HG03108 (cell line): ENCODE measurements at regions not wholly inside any gene's neighbourhood (a gene's known extent, or its start where the extent isn't known, plus 50 kb on each side); places are given as distances from the start of the nearest gene placed in this dataset.

Experiments used
- ATAC-seq: cut with Tn5 transposase; IDR thresholded peaks from one replicate; pipeline ENCODE4 v1.9.1; 2021; ENCODE audit warnings: moderate library complexity; ENCODE audit not compliant: unreplicated experiment

DNA sequence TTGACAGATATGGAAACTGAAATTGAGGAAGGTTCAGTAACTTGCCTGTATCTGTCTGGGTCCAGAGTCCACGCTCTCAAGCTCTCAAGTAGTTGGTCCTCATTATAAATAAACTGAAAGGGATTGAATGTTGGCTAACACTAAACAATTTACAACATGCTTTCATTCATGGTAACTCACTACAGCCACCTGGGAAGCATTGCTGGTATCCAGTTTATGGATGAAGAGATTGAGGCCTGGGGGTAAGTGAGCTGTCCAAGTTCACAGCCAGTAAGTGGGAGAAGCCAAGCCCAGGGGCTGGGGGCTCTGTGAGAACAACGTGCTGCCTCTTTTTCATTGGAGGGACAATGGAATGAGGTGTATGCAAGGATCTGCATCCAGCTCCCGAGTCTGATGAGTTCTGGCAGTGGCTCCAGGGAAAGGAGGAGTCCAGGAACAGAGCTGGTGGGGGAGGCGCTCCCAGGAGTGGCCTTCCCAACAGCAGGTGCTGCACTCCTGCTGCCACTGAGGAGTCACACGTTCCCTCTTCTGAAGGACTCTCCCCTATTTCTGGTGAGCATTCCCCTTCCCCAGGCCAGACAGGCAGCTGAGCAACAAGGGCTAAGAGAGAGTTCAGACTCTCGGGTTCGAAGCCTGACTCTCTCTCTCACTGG lies 175.8 kb downstream of the CSNK2A3 start:
- no peak for ATAC-seq

DNA sequence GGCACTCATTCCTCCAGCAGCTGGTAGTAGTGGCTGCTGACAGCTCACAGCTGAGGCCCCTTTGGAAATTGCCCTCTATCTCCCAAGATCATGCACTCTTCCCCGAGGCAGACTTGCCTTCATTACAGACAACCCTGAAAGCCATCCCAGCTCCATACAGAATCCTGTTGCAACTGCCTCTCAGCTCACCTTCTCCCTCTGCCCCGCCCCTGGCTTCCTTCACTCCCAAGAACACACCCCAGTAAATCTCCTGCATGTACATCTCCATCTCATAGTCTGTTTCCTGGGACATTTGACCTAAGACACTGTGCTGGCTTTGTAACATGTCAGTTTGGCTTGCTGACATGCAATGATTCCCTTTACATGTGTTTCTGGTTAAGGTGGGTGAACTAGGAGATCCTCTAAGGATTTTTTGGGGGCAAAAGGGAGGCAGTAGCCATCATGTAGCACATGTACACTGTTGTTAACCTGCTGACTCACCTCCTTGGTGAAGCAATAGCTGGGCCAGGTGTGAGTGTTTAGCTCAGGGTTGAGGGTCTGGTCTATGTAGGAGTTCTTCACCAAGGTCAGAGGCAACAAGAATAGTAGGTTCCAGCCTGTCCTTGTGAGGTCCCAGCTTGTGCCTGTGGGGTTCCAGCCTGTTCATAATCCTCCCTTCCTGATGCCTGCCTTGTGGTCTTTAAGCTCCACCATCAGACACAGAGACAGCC lies 179.6 kb downstream of the CSNK2A3 start:
- no peak for ATAC-seq

DNA sequence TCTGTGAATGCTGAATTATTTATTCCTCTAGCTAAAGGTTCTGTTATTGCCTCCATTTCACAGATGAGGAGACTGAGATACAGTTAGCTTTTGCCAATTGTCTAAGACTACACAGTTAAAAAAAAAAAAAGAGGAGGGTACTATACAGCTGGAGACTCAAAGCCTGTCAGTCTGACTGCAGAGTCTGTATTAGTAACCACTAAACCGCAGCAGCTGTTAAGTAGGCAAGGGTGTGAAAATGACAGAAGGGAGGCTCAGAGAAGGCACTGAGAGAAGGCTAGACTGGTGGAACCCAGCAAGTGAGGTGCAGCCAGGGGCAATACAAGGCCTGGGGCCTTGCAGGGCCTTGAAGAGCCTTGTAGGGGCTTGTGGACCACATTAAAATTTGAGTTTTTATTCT lies 181.2 kb downstream of the CSNK2A3 start:
- peak; percentile 55 for ATAC-seq

DNA sequence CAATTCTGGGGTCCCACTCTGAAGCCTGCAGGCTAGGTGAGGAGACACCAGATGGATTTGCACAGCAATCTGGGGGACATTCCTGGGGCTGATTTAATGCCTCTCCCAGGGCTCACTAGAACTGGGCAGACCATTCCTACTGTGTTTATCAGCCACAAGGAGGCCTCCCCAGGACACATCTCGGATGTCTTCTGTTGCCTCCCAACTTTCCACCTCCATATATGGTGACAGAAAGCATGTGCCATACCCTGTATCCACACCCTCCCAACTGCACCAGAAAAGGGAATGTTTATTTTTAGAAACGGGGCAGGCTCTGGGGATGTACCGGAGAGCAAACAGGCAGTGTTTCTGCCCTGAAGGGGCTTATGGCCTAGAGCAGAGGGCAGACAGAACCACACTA lies 181.8 kb downstream of the CSNK2A3 start:
- no peak for ATAC-seq

DNA sequence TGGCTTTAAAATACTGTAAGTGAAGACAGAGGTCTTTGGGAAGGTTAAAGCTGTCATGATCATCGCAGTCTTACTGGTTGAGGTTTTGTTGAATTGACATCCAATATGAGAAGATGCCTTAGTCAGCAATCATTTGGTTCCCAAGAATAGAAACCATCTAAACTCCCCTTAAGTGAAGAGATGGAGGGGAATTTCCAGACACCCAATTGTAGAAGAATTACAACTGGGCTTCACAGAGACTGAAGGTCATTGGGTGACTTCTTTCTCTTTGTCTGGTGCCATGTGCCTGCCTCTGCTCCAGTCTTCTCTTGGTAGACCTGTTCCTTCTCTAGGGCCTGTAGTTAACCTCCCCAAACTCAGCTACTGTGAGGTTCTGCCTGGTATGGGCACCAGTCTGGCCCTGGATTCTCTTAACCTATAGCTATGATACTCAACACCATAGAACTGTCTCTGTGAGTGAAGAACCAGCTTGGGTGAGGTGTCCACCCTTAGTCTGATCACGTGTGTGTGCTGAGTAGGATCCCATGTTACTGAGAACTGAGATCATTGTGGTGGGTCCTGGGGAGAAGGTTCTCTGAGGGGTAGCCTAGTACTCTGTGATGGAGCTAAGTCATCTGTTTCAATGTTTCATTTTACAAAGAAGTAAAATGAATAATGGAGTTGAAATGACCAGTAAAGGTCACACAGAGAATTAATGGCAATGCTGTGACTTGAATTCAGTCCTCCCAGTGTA lies 182.5 kb downstream of the CSNK2A3 start:
- no peak for ATAC-seq

DNA sequence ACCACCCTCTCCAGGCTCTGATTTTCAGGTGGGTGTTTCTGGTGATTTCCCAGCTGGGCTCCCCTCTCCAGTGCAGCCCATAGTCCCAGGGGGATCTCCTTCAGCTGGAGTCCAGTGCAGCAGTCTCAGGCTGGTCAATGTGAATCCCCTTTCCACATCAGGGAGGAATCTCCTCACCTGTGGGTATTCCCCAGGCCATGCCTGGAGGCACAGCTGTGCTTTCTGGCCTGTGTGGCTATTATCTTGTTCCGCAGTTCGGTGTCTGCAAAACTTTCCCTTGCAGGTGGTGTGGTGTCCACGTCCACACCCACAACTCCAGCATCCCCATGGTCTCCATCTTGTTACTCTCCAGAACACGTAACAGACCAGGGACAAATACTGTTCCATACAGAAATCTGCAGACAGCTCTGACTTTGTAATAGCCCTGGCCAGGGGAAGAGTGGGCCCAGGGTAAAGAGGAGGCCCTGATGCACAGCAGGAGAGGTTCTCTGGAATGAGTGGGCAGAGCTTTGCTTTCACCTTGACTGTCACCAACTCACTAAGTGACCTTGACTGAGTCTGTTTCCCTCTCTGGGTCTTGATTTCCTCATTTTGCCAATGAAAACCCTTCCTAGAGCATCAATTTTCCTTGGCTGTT lies 183.2 kb downstream of the CSNK2A3 start:
- ATAC-seq: no peak

DNA sequence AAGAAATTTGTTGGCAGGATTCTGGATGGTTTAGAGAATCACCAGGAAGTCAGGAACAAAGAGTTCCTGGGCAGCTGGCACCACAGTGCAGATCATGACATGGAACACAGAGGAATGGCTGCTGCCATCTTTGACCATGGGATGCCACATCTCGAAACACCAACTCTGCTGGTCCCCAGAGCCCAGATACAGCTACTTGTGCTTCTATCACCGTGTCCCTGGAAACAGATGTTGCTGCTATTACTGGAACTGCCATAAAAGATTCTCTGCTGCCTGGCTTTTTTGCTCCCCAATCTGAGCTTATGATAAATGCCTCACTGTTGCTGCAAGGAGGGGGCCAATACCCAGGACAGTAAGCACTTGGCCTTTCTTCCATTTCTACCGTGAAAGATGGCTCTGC lies 185.2 kb downstream of the CSNK2A3 start:
- no peak for ATAC-seq

DNA sequence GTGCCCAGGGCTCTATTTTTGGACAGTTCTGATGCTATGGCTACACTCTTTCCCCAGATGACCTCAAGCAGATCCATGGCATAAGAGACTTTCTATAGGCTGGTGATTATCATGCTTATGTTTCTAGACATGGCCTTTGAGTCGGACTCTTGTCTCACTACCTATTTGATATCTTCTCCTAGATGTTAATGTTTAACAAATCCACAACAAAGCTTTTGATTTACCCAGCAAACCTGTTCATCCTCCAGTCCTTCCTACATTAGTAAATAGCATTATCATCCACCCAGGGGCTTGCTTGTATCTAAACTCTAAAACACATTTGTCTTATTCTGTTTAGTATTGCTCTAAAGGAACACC lies 188.7 kb downstream of the CSNK2A3 start:
- ATAC-seq: no peak

DNA sequence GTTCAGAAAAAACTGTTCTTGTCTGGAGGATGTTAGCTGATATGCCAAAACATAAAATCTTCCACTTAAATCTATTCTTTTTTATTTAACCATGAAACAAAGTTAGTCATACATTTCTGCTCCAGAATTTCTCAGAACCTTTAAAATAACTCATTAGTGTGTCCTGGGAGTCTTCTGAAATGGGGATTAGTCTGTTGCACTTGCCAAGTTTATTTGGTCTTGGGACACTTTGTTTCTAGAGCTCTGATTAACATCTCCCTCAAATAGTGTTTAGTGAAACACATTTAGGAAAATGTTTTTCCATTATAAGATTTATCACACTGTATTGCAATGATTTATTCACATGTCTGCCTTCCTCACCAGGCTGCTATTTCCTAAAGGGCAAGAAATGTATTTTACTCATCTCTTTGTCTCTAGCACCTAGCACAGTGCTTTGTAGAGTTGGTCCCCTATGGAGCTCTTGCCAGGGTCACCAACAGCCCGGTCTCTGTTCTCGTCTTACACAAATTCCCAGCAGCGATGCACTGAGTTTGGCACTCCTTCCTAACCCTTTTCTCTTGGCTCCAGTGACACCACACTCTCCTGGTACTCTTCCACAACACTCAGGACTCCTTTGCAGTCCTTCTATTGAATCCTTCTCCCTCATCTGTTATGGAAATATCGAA lies 189.2 kb downstream of the CSNK2A3 start:
- ATAC-seq: no peak

DNA sequence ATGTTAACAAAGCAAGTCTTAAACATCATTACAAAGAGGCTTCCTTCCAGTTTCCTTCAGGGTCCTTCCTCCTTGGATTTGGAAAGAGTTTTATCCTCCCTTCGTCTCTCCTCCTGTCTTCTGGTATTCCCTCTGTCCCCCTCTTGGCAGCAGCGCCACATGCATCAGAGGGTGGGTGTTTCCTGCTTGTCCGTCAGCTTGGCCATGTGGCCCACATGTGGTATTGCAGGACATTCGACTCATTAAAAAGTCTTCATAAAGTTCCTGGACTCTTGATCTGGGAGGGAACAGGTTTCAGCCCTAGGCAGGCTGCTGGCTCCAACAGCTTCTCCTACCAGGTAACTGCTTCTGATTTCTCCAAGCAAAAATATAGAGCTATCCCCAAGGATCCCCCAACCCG lies 189.8 kb downstream of the CSNK2A3 start:
- no peak for ATAC-seq

DNA sequence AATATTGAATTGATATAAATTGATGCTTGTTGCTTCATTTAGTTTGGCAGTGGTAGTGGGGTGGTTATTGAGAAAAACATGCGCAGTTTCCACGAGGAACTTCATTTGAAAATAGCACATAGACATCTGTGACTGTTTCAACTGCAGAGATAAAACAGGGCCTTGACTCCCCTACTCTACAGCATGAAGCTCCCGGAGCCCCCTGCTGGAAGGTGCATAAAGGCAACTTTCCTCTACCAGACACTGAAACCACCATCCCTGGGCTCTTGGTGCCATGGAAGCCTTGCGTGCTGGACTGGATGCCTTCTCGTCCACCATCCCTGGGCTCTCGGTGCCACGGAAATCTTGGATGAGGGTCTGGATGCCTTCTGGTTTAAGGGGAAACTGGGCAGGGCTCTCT lies 195.9 kb downstream of the CSNK2A3 start:
- ATAC-seq: no peak

DNA sequence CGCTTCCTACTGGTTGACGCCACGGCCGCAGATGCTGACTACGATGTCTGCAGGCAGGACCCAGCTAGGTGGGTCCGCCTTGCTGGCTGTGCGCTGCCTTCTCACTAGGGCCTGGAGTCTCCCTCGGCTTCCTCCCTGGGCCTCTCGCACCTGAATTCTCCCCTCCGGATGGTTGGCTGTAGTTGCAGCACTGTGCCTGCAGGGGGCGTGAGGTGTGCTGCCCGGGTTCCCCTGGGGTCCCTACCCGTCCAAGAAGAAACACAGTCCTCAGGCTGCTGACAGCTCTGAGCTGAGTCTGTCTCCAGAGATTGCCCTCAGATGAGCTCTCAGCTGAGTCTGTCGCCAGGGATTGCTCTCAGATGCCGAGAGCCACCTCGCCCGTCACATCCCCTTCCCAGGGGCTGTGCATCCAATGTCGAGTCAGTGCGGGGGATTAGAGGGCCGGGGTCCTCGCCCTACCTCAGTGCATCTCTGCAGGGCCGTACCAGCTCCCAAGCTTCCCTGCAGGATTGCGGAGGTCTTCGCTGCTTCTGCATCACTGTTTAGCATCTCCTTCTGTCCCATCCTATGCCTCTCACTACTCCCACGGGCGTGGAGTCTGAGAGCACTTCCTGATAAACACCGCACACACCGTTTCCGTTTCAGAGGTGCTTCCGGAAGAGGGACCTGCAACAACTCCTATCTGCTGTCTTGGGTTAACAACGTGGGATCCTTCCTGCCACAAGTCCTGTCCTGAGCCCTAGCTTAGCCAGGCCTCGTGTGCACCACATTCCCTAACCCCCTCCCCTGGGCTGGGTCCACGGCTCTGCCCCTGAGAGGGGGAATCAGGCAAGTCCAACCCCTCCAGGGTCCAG lies 196.9 kb downstream of the CSNK2A3 start:
- no peak for ATAC-seq

DNA sequence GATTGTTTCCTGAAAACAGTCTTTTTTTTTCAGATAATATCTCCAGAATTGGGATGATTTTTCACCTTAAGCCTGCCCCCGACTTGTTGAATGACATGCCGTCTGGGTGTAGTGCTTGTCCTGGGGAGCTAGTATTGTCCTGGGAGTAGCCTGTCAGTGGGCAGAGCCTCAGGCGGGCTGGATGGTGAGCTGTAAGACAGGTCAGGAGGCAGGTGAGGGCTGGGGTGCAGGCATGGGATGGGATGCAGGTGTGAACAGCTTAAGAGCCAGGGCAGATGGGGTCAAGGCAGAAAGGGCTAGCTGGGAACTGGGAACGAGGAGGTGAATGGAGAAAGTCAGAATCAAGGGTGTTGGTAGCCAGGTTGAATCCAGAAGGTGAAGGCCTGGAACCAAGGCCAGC lies 200.2 kb downstream of the CSNK2A3 start:
- ATAC-seq: no peak

DNA sequence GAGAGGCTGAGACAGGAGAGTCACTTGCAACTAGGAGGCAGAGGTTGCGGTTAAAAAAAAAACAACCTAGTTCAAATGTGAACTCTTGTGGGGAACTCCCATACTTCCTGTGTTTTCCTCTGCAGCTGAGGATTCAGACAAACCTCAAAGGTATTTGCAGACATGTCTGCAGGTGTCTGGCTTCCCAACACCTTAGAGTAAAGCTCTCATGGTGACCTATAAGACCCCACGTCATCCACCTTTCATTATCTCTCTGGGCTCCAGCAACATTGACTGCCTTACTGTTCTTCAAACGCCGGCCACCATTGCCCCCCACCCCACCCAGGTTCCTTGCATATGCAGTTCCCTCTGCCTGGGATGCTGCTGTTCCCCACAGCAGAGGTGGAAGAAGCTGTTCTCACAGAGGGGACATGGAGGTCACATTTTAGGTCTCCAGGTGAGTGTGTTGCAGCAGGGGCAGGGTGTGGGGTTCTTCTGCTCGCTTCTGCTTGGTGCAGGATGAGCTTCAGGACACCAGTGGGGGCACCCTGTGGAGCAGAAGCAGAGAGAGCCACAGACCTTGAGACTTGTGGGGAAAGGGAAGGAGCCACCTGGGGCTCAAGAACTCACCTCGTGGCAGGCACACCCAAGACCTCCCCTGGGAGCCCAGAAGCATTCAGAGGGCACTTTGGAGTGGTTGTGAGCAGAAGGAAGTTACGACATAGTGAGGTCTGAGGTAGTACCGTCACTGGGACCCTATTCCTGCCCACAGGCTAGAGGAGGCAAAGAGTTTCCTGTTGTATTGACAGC lies 203.2 kb downstream of the CSNK2A3 start:
- no peak for ATAC-seq

DNA sequence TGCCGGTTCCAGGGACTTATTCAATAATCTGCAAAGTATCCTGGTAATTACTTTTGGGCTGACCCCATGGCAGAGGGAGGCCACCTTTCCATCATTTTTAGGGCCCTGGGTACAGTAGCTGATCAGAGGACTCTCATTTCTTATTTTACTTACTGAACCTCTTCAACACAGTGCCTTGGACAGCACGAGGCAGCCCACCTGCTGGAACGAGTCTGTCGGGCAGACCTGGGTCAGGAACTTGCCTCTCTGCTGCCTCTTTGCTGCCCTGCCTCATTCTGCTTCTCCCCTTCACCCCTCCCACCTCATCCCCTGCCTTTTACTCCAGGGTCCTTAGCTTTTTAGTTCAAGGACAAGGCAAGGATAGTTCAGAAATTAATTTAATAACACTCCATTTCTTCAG lies 204.5 kb downstream of the CSNK2A3 start:
- no peak for ATAC-seq

DNA sequence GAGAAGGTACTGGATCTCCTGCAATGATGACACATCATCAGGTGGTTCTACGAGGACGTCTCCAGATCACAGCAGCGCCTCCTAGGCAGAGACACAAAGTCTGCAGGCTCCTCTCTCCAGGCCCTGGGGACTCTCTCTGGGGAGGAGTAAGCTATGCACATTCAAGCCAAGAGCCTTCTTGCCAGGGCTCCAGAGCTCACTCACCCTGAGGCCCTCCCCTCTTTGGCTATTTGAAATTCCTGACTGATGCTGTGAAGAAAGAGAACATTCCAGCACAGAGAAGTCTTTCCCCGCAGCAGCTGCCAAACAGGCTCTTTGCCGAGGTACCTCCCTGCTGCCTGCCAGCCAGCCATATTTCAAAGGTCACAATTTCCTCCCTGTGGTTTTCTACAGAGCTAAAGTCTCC lies 204.9 kb downstream of the CSNK2A3 start:
- no peak for ATAC-seq

DNA sequence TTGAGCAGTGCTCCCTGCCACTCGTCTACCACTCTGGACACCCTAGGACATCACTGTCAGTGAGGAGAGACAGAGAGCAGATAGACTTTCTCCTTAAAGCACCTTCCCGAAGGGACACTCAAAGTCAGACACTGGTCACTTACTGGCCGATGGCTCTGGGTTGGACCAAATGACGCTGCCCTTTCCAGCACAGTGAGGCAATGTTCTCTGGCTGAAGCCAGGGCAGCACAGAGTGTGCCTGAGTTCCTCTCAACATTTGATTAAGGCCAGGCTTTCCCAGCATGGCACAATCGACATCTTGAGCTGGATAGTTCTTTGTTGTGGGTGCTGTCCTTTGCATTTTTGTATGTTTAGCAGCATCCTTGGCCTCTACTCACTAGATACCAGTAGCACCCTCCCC lies 206.2 kb downstream of the CSNK2A3 start:
- no peak for ATAC-seq

DNA sequence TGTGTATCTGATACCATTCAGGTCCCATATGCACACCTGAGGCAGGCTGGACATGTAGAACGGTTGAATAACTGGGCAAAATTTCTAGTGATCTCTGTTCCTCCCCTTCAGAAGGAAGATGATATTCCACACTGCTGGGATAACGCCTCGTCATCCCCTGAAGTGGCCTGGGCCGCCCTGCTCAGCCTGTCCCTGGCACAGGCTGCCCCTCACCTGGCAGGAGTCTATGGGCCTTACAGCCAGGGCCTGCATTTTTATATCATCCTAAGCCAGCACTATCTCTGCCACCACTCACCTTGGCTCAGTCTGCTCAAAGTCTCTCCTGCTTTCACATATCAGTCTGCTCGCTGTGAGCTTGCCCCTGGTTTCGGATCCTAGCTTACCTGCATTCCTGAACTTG lies 209.2 kb downstream of the CSNK2A3 start:
- no peak for ATAC-seq

DNA sequence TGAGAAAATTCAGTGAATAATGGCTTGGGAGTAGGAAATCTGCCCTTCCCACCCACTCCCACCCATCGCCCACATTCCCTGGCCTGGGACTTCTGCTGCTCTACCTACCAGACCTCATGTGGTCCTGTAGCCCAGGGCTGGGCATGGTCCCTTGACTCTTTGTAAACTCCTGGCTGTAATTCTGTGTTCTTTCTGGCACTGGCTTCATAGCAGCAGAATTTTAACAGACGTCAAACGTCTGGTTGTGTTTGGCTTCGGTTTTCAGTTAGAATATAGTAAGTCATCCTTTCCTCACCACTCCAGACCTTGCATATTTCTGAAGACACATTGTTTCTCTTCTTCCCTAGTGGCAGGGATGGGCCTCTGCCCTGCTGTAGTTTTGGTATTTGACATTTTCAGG lies 210.6 kb downstream of the CSNK2A3 start:
- no peak for ATAC-seq

DNA sequence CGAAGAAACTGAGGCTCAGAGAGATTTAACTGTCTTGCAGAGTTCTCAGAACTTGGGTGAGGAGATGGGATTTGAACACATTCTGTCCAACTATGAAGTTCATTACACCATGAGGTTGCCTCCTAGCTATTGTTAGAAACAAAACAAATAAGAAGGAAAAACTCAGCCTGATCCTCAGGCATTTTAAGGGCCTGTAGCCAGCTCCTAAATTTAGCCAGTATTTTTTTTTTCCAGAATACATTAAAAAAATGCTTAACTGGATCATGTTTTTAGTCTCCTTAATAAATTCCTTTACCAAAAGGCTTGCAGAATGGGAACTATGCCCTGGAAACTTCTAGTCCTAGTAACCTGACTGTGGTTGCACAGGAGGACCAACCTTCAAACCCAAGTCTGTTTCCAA lies 212.0 kb downstream of the CSNK2A3 start:
- no peak for ATAC-seq
